OCI-LY1 (cell line): ENCODE measurements at regions not wholly inside any gene's neighbourhood (a gene's known extent, or its start where the extent isn't known, plus 50 kb on each side); places are given as distances from the start of the nearest gene placed in this dataset.

ENCODE experiments used
- H2AFZ ChIP-seq: fragments of 200-600 bp; sonication (generic), shearing (Covaris generic); 2 replicates; pipeline ENCODE4 v1.6.0; 2014; ENCODE audit warnings: antibody characterized with exemption, mild to moderate bottlenecking, low read length
- H3F3A ChIP-seq: fragments of 200-600 bp; sonication (generic), shearing (Covaris generic); 2 replicates; pipeline ENCODE4 v1.6.0; 2014; ENCODE audit warnings: mild to moderate bottlenecking, antibody characterized with exemption, low read length, moderate library complexity; ENCODE audit not compliant: insufficient read depth
- H3K27ac ChIP-seq: fragments of 200-600 bp; sonication (generic); 2 replicates; pipeline ENCODE4 v1.5.1; 2014; ENCODE audit warnings: low read length, mixed run types, mild to moderate bottlenecking, low read depth; ENCODE audit not compliant: poor library complexity, severe bottlenecking
- H3K27me3 ChIP-seq: fragments of 200-600 bp; sonication (generic); 2 replicates; pipeline ENCODE4 v1.6.0; 2014; ENCODE audit warnings: antibody characterized with exemption, mild to moderate bottlenecking, low read length, moderate library complexity; ENCODE audit not compliant: insufficient read depth
- H3K36me3 ChIP-seq: fragments of 200-600 bp; sonication (generic); 2 replicates; pipeline ENCODE4 v1.6.1; 2014; ENCODE audit warnings: mild to moderate bottlenecking, antibody characterized with exemption, low read length, moderate library complexity, mixed read lengths; ENCODE audit not compliant: insufficient read depth
- H3K4me1 ChIP-seq: fragments of 200-600 bp; sonication (generic); 2 replicates; pipeline ENCODE4 v1.5.1; 2014; ENCODE audit warnings: mild to moderate bottlenecking, low read length, moderate library complexity; ENCODE audit not compliant: insufficient read depth, severe bottlenecking
- H3K4me2 ChIP-seq: fragments of 200-600 bp; sonication (generic), shearing (Covaris generic); 2 replicates; pipeline ENCODE4 v1.6.1; 2014; ENCODE audit warnings: low read length
- H3K4me3 ChIP-seq: fragments of 200-600 bp; sonication (generic); 2 replicates; pipeline ENCODE4 v1.5.1; 2014; ENCODE audit warnings: low read length, low read depth, mild to moderate bottlenecking, mixed read lengths; ENCODE audit not compliant: poor library complexity, severe bottlenecking
- H3K79me2 ChIP-seq: fragments of 200-600 bp; shearing (Covaris generic); 2 replicates; pipeline ENCODE4 v1.6.1; 2016; ENCODE audit warnings: mixed run types, low read length, mixed read lengths; ENCODE audit not compliant: insufficient read depth
- H3K9ac ChIP-seq: fragments of 200-600 bp; sonication (generic), shearing (Covaris generic); 2 replicates; pipeline ENCODE4 v1.6.1; 2014; ENCODE audit warnings: mild to moderate bottlenecking, low read length, mixed read lengths
- H3K9me2 ChIP-seq: fragments of 200-600 bp; sonication (generic), shearing (Covaris generic); 2 replicates; pipeline ENCODE4 v1.6.1; 2014; ENCODE audit warnings: low read depth, mild to moderate bottlenecking, low read length, mixed read lengths
- H3K9me3 ChIP-seq: fragments of 200-600 bp; shearing (Covaris generic); 2 replicates; pipeline ENCODE4 v1.6.1; 2014; ENCODE audit warnings: low read length, mixed read lengths
- H4K20me1 ChIP-seq: fragments of 200-600 bp; sonication (generic), shearing (Covaris generic); 2 replicates; pipeline ENCODE4 v1.6.0; 2016; ENCODE audit warnings: mild to moderate bottlenecking, low read length; ENCODE audit not compliant: insufficient read depth
- CTCF ChIP-seq: fragments of 200-600 bp; sonication (generic), shearing (Covaris generic); IDR thresholded peaks from 2 replicates; pipeline ENCODE4 v1.5.1; 2017; ENCODE audit warnings: mild to moderate bottlenecking, antibody characterized with exemption, low read length, moderate library complexity, mixed read lengths
- EZH2 ChIP-seq: fragments of 200-600 bp; sonication (generic), shearing (Covaris generic); IDR thresholded peaks from 2 replicates; pipeline ENCODE4 v1.8.0; 2017; ENCODE audit warnings: borderline replicate concordance, mixed run types, mild to moderate bottlenecking, antibody characterized with exemption, low read length, moderate library complexity, mixed read lengths

- H3K27ac ChIP-seq: no peak overlapping the region
- no peak overlapping the region for H2AFZ ChIP-seq
- H3K4me2 ChIP-seq: no peak overlapping the region
- no peaks in the 10 kb centered on the region for H3K9me3 ChIP-seq
- H3K27me3 ChIP-seq: no peaks in the 10 kb centered on the region
- H3F3A ChIP-seq: no peaks in the 10 kb centered on the region
- H3K36me3 ChIP-seq: no peaks in the 10 kb centered on the region
- H3K4me1 ChIP-seq: peaks cover 17% of the 10 kb centered on the region
- H3K9me2 ChIP-seq: no peaks in the 10 kb centered on the region
- H3K4me3 ChIP-seq: no peak overlapping the region
- H4K20me1 ChIP-seq: no peaks in the 10 kb centered on the region
- no peak for TF ChIP-seq EZH2
- TF ChIP-seq CTCF: no peak
- no peaks in the 10 kb centered on the region for H3K79me2 ChIP-seq
- no peak overlapping the region for H3K9ac ChIP-seq
Measured at GRCh38 chr3:177537612-177538011, 340.3 kb upstream of the TBL1XR1 start.

GRCh38 chr3:177538048-177538749 is 340.9 kb upstream of the TBL1XR1 start:
- no peaks in the 10 kb centered on the region for H3K36me3 ChIP-seq
- no peaks in the 10 kb centered on the region for H3F3A ChIP-seq
- H3K27ac ChIP-seq: no peak overlapping the region
- H3K27me3 ChIP-seq: no peaks in the 10 kb centered on the region
- H3K4me2 ChIP-seq: peak overlapping the region; percentile 38; the same call in 1 of the 2 replicates
- no peaks in the 10 kb centered on the region for H4K20me1 ChIP-seq
- peak overlapping the region; percentile 31; the same call in 1 of the 2 replicates for H2AFZ ChIP-seq
- no peaks in the 10 kb centered on the region for H3K9me3 ChIP-seq
- H3K4me3 ChIP-seq: no peak overlapping the region
- H3K79me2 ChIP-seq: no peaks in the 10 kb centered on the region
- no peak for TF ChIP-seq CTCF
- TF ChIP-seq EZH2: no peak
- no peaks in the 10 kb centered on the region for H3K9me2 ChIP-seq
- peaks cover 17% of the 10 kb centered on the region for H3K4me1 ChIP-seq
- no peak overlapping the region for H3K9ac ChIP-seq

DNA sequence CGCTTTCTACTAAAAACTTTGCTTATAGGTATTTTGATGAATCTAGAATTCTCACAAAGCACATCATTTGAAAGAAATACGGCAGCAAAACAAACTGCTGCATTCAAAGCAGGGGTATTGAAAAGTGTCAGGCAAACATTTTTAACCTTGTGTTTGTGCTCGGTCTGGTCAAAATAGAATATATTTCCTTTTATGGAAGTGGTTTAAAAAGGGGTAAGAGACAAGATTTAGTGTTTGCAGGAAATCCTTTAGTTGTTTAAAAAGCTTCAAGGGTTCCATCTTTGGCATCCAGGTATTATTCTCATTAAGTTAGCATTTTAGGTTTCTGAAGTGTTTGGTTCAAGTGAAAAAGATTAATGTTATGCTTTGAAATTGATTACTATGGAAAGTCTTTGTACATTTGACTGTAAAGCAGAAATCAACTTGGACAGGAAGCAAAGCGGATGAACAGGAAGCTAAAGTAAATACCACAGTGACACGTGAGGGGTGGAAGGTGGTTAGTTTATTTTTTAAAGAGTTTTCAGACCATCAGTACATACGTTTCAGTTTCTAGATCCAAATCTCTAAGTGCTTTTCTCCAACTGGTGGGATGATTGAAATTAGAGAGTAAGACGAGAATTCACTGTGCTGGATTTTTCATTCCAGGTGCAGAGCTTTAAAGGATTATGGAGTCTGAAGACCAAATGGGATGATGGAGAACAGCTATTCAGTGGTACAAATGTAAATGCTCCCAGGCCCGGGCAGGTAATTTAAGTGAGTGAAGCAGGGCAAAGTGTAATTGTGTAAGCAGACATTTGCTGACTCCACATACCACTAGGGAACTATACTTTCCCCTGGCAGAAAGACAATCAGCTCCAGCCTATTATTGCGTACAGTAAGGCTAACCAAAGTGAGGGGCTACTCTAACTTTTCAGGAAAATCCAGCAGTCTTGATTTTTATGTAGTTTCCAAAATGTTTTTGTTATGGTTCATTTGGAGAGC is 341.8 kb upstream of the TBL1XR1 start:
- no peaks in the 10 kb centered on the region for H3K9me3 ChIP-seq
- TF ChIP-seq EZH2 (no peak), CTCF (no peak)
- peak overlapping the region; percentile 84 for H2AFZ ChIP-seq
- H3K4me1 ChIP-seq: peaks cover 17% of the 10 kb centered on the region
- H3K27ac ChIP-seq: no peak overlapping the region
- no peaks in the 10 kb centered on the region for H3K27me3 ChIP-seq
- no peaks in the 10 kb centered on the region for H3K36me3 ChIP-seq
- H3K4me2 ChIP-seq: peak overlapping the region; percentile 38
- peak overlapping the region; percentile 4 for H3K4me3 ChIP-seq
- no peaks in the 10 kb centered on the region for H4K20me1 ChIP-seq
- no peaks in the 10 kb centered on the region for H3K79me2 ChIP-seq
- H3K9me2 ChIP-seq: no peaks in the 10 kb centered on the region
- H3K9ac ChIP-seq: no peak overlapping the region
- H3F3A ChIP-seq: no peaks in the 10 kb centered on the region
